ENCODE measurements at regions not wholly inside any gene's neighbourhood (a gene's known extent, or its start where the extent isn't known, plus 50 kb on each side); places are given as distances from the start of the nearest gene placed in this dataset.

DNA sequence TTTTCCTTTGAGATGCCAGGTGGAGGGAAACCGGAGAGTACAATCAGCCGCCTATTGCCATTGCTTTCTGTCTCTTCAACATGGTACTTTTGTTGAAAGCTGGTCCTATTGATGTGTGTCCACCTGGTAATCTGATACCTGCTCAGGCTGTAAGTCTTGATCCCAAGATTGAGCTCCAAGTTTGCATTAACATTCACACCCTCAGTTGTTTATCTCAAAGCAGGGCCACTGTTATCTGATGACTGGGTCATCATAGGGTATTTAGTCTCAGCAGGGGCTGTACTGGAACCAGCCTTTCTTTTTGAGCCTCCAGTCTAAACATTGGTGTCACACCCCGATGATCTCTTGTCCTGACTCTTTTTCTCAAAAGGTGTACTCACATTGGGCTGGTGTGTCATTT lies 370.3 kb upstream of the TOM1L1 start:
- TF ChIP-seq EGR1 (IDR thresholded peaks at IDR 0.05; ENCODE audit: low read depth in 2 of 2), result no peak
- TF ChIP-seq, protein P1, sequence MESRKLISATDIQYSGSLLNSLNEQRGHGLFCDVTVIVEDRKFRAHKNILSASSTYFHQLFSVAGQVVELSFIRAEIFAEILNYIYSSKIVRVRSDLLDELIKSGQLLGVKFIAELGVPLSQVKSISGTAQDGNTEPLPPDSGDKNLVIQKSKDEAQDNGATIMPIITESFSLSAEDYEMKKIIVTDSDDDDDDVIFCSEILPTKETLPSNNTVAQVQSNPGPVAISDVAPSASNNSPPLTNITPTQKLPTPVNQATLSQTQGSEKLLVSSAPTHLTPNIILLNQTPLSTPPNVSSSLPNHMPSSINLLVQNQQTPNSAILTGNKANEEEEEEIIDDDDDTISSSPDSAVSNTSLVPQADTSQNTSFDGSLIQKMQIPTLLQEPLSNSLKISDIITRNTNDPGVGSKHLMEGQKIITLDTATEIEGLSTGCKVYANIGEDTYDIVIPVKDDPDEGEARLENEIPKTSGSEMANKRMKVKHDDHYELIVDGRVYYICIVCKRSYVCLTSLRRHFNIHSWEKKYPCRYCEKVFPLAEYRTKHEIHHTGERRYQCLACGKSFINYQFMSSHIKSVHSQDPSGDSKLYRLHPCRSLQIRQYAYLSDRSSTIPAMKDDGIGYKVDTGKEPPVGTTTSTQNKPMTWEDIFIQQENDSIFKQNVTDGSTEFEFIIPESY (IDR thresholded peaks at IDR 0.05), result no peak
- no peak for TF ChIP-seq REST (IDR thresholded peaks at IDR 0.05)
- Histone ChIP-seq H3K36me3 (ENCODE audit: control insufficient read depth in 4 of 4, insufficient read depth in 3 of 4, low read depth in 1 of 4, low read length in 3 of 4) (no peaks in the 10 kb centered on the region), H3K27me3 (ENCODE audit: control insufficient read depth in 4 of 4, insufficient read depth in 4 of 4, low read length in 3 of 4) (no peaks in the 10 kb centered on the region), H3K4me1 (ENCODE audit: control insufficient read depth in 4 of 4, insufficient read depth in 4 of 4, low read length in 3 of 4) (no peaks in the 10 kb centered on the region), H3K9ac (ENCODE audit: low read depth in 1 of 2, low read length in 2 of 2) (no peak overlapping the region), H3K27ac (ENCODE audit: low read depth in 1 of 2, low read length in 2 of 2) (no peak overlapping the region), H3K4me3 (ENCODE audit: low read depth in 1 of 3, low read length in 3 of 3) (no peak overlapping the region), H3K9me3 (ENCODE audit: control insufficient read depth in 4 of 4, low read length in 3 of 4) (no peaks in the 10 kb centered on the region)
- DNase-seq (ENCODE audit: low spot score), result no peak
- 55% methylated on average over 3 of the region's 3 CpGs for WGBS

DNA sequence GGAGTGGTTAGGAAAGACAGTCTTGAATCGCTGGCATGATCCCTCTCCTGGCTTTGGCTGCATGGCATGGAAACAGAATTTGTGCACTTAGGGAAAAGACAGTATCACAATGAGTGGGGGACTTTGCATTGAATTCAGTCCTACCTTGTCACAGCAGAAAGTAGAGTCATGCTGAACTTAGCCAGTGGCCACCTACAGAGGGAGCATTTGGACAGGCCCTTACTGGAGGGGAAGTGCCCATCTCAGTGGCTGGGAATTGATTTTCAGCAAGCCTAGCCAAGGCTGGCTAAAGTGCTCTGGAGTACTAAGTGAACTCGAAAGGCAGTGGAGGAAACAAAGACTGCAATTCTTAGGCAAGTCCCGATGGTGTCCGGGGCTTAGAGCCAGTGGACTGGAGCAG lies 364.3 kb upstream of the TOM1L1 start:
- no peak for DNase-seq (ENCODE audit: low spot score)
- TF ChIP-seq REST (IDR thresholded peaks at IDR 0.05), result no peak
- TF ChIP-seq RAD21 (IDR thresholded peaks at IDR 0.05), result no peak
- TF ChIP-seq GABPA (IDR thresholded peaks at IDR 0.05 in 1 of 2, conservative IDR thresholded peaks at IDR 0.05 in 1 of 2), result no peak
- no peak for TF ChIP-seq TAF1 (conservative IDR thresholded peaks at IDR 0.05)
- TF ChIP-seq RXRA (IDR thresholded peaks at IDR 0.05), result no peak
- no peak for TF ChIP-seq FOXA1 (IDR thresholded peaks at IDR 0.05)
- TF ChIP-seq FOXA2 (IDR thresholded peaks at IDR 0.05), result no peak
- TF ChIP-seq, protein P2, sequence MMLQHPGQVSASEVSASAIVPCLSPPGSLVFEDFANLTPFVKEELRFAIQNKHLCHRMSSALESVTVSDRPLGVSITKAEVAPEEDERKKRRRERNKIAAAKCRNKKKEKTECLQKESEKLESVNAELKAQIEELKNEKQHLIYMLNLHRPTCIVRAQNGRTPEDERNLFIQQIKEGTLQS (IDR thresholded peaks at IDR 0.05), result no peak
- TF ChIP-seq JUND (IDR thresholded peaks at IDR 0.05), result no peak
- TF ChIP-seq SP1 (IDR thresholded peaks at IDR 0.05), result no peak
- TF ChIP-seq NR2F2 (IDR thresholded peaks at IDR 0.05), result no peak
- no peak for TF ChIP-seq HNF4A (conservative IDR thresholded peaks at IDR 0.05)
- no peak for TF ChIP-seq YY1 (IDR thresholded peaks at IDR 0.05)
- TF ChIP-seq, protein P3, sequence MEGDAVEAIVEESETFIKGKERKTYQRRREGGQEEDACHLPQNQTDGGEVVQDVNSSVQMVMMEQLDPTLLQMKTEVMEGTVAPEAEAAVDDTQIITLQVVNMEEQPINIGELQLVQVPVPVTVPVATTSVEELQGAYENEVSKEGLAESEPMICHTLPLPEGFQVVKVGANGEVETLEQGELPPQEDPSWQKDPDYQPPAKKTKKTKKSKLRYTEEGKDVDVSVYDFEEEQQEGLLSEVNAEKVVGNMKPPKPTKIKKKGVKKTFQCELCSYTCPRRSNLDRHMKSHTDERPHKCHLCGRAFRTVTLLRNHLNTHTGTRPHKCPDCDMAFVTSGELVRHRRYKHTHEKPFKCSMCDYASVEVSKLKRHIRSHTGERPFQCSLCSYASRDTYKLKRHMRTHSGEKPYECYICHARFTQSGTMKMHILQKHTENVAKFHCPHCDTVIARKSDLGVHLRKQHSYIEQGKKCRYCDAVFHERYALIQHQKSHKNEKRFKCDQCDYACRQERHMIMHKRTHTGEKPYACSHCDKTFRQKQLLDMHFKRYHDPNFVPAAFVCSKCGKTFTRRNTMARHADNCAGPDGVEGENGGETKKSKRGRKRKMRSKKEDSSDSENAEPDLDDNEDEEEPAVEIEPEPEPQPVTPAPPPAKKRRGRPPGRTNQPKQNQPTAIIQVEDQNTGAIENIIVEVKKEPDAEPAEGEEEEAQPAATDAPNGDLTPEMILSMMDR (IDR thresholded peaks at IDR 0.05; ENCODE audit: low read depth, low read length, missing input control), result no peak
- TF ChIP-seq, protein P4, sequence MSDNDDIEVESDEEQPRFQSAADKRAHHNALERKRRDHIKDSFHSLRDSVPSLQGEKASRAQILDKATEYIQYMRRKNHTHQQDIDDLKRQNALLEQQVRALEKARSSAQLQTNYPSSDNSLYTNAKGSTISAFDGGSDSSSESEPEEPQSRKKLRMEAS (IDR thresholded peaks at IDR 0.05), result no peak
- no peak for TF ChIP-seq HNF4G (IDR thresholded peaks at IDR 0.05)
- no peak for TF ChIP-seq EGR1 (IDR thresholded peaks at IDR 0.05; ENCODE audit: low read depth in 2 of 2)
- TF ChIP-seq, protein P1 (IDR thresholded peaks at IDR 0.05), result no peak
- Histone ChIP-seq H3K4me3 (ENCODE audit: low read depth in 1 of 3, low read length in 3 of 3) (no peak overlapping the region), H3K27ac (ENCODE audit: low read depth in 1 of 2, low read length in 2 of 2) (no peak overlapping the region), H3K9me3 (ENCODE audit: control insufficient read depth in 4 of 4, low read length in 3 of 4) (no peaks in the 10 kb centered on the region), H3K4me1 (ENCODE audit: control insufficient read depth in 4 of 4, insufficient read depth in 4 of 4, low read length in 3 of 4) (no peaks in the 10 kb centered on the region), H3K36me3 (ENCODE audit: control insufficient read depth in 4 of 4, insufficient read depth in 3 of 4, low read depth in 1 of 4, low read length in 3 of 4) (no peaks in the 10 kb centered on the region), H3K9ac (ENCODE audit: low read depth in 1 of 2, low read length in 2 of 2) (no peak overlapping the region), H3K27me3 (ENCODE audit: control insufficient read depth in 4 of 4, insufficient read depth in 4 of 4, low read length in 3 of 4) (no peaks in the 10 kb centered on the region)
- WGBS, result 90% methylated on average over 4 of the region's 4 CpGs

All from liver (tissue), 8 donors.